HG03442 (cell line): ENCODE measurements at regions not wholly inside any gene's neighbourhood (a gene's known extent, or its start where the extent isn't known, plus 50 kb on each side); places are given as distances from the start of the nearest gene placed in this dataset.

Experiments used
- ATAC-seq: cut with Tn5 transposase; IDR thresholded peaks from one replicate; pipeline ENCODE4 v1.9.1; 2021; ENCODE audit warnings: mild to moderate bottlenecking, moderate library complexity; ENCODE audit not compliant: unreplicated experiment

GRCh38 chr2:52964916-52965530 lies 802.6 kb upstream of the CHAC2 start:
- no peak for ATAC-seq

GRCh38 chr2:52961403-52961802 lies 806.2 kb upstream of the CHAC2 start:
- no peak for ATAC-seq

- no peak for ATAC-seq
These were observed 806.7 kb upstream of the CHAC2 start for GRCh38 chr2:52960881-52961280.

GRCh38 chr2:52959801-52960200 lies 807.8 kb upstream of the CHAC2 start:
- no peak for ATAC-seq

- no peak for ATAC-seq
These were observed 810.8 kb upstream of the CHAC2 start for GRCh38 chr2:52956766-52957165.

GRCh38 chr2:52956118-52956517 lies 811.5 kb upstream of the CHAC2 start:
- no peak for ATAC-seq

- ATAC-seq, result no peak
These were observed 812.5 kb upstream of the CHAC2 start for GRCh38 chr2:52955079-52955478.

GRCh38 chr2:52940101-52940500 lies 827.5 kb upstream of the CHAC2 start:
- ATAC-seq, result no peak

GRCh38 chr2:52939250-52939649 lies 828.4 kb upstream of the CHAC2 start:
- ATAC-seq, result no peak

- ATAC-seq, result no peak
These were observed 831.6 kb upstream of the CHAC2 start for GRCh38 chr2:52936029-52936428.

GRCh38 chr2:52934920-52935640 lies 832.5 kb upstream of the CHAC2 start:
- ATAC-seq, result no peak

- peak; percentile 65 for ATAC-seq
These were observed 833.2 kb upstream of the CHAC2 start for GRCh38 chr2:52934323-52934898.

GRCh38 chr2:52933878-52934277 lies 833.7 kb upstream of the CHAC2 start:
- no peak for ATAC-seq

- no peak for ATAC-seq
These were observed 835.9 kb upstream of the CHAC2 start for GRCh38 chr2:52931660-52932059.

GRCh38 chr2:52929412-52929811 lies 838.2 kb upstream of the CHAC2 start:
- ATAC-seq, result no peak

GRCh38 chr2:52919673-52920072 lies 847.9 kb upstream of the CHAC2 start:
- ATAC-seq, result no peak

GRCh38 chr2:52918551-52918950 lies 849.1 kb upstream of the CHAC2 start:
- ATAC-seq, result no peak

GRCh38 chr2:52916981-52917380 lies 850.6 kb upstream of the CHAC2 start:
- ATAC-seq, result no peak

- ATAC-seq, result no peak
These were observed 863.2 kb upstream of the CHAC2 start for GRCh38 chr2:52904355-52904891.

GRCh38 chr2:52897511-52898044 lies 870.0 kb upstream of the CHAC2 start:
- no peak for ATAC-seq

- no peak for ATAC-seq
These were observed 871.8 kb upstream of the CHAC2 start for GRCh38 chr2:52895726-52896340.
